ENCODE measurements at regions not wholly inside any gene's neighbourhood (a gene's known extent, or its start where the extent isn't known, plus 50 kb on each side); places are given as distances from the start of the nearest gene placed in this dataset.

DNA sequence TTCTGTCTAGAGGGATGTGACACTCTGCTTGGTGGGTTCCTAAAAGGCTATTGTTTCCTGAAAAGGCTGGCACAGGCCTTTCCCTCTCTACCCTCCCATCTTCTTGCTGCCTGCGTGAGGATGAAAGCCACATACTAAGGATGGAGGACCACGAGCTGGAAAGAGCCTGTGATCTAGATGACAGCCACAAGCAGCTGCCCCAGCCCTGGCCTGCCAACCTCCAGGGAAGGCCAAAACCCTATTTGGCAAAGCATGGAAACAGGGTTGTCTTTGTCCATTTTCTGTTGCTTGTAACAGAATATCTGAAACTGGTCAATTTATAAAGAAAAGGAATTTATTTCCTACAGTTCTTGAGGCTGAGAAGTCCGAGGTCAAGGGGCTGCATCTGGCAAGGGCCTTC is 144.5 kb downstream of the FBLN2 start:
- TF ChIP-seq POLR2A (IDR thresholded peaks at IDR 0.05): no peak
- TF ChIP-seq, protein P1, sequence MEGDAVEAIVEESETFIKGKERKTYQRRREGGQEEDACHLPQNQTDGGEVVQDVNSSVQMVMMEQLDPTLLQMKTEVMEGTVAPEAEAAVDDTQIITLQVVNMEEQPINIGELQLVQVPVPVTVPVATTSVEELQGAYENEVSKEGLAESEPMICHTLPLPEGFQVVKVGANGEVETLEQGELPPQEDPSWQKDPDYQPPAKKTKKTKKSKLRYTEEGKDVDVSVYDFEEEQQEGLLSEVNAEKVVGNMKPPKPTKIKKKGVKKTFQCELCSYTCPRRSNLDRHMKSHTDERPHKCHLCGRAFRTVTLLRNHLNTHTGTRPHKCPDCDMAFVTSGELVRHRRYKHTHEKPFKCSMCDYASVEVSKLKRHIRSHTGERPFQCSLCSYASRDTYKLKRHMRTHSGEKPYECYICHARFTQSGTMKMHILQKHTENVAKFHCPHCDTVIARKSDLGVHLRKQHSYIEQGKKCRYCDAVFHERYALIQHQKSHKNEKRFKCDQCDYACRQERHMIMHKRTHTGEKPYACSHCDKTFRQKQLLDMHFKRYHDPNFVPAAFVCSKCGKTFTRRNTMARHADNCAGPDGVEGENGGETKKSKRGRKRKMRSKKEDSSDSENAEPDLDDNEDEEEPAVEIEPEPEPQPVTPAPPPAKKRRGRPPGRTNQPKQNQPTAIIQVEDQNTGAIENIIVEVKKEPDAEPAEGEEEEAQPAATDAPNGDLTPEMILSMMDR (IDR thresholded peaks at IDR 0.05): no peak
